ENCODE measurements at regions not wholly inside any gene's neighbourhood (a gene's known extent, or its start where the extent isn't known, plus 50 kb on each side); places are given as distances from the start of the nearest gene placed in this dataset.
"Not testable (repeated sequence)": the region's sequence is repeated elsewhere in the genome, so short reads cannot be mapped to it uniquely, and the experiment has no call there.

DNA sequence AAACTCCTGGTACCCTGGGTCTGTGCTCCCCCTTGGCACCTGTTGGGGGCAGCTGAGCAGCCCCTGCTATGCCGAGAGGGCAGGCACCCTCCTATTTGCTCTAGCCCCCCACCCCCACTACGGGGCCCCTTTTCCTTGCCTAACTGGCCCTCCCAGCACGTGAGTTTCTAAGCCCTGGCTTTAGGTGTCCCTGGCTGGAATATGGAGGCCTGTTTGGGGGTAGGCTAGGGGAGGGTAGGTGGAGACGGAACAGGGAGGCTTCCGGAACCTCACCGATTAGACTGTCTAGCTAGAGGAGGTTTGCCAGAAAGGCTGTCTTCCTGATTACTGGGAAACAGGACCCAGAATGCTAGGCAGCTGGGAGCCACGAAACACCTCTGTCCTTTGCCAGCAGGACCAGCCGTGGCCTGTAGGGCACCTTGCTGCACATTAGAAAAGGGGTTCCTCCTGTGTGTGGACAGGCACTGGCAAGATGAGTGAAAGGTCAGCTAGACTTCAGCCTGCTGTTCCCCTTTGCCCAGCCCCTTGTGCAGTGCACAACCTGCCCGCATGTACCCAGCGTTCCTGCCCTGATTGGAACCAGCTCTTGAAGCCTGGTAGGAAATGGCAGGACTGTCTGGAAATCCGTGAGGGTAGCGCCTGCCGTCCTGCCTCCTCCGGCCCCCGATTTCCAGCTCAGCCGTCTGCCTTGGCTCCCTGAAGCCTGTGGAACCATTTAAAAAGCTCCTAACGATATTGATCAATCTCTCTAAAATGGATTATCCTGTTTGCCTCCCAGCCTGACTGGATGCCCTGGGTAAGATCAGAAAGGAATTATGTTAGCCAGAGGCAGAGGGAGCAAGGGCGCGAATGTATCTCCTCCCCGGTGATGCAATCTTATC is 83.4 kb upstream of the GSE1 start:
- H3K9me3 ChIP-seq (ENCODE audit: low read length): no peaks in the 10 kb centered on the region
- no peaks in the 10 kb centered on the region for H3K27me3 ChIP-seq (ENCODE audit: control insufficient read depth in 1 of 2, insufficient read depth in 2 of 2, low read length in 2 of 2)
- no peak overlapping the region for H3K9ac ChIP-seq (ENCODE audit: low read length)
- H3K4me3 ChIP-seq (ENCODE audit: low read depth in 1 of 2, low read length in 2 of 2): no peak overlapping the region
- no peak overlapping the region for H3K27ac ChIP-seq (ENCODE audit: low read depth, low read length)
- H3K36me3 ChIP-seq (ENCODE audit: insufficient read depth, low read length): no peaks in the 10 kb centered on the region
- H3K4me1 ChIP-seq (ENCODE audit: insufficient read depth, low read length): peaks cover under 1% of the 10 kb centered on the region

DNA sequence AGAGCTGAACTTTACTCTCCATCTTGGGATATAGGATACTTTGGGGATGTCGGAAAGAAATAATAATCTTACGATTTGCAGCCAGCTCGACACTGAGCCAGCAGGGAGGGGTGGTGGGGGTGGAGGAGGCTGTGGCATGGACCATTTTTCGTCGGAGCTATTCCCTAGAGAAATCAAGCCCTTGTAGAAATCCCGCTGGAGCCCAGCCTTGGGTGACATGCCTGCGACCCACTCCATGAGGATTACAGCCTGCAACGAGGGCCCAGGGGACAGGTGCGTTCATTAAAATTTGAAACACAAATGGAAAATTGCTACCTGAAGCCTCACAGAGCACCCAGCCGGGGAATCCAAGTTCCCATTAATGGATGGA is 82.8 kb upstream of the GSE1 start:
- Histone ChIP-seq H3K9ac (ENCODE audit: low read length) (no peak overlapping the region), H3K36me3 (ENCODE audit: insufficient read depth, low read length) (no peaks in the 10 kb centered on the region), H3K4me1 (ENCODE audit: insufficient read depth, low read length) (peaks cover 6% of the 10 kb centered on the region), H3K27me3 (ENCODE audit: control insufficient read depth in 1 of 2, insufficient read depth in 2 of 2, low read length in 2 of 2) (no peaks in the 10 kb centered on the region), H3K27ac (ENCODE audit: low read depth, low read length) (no peak overlapping the region), H3K9me3 (ENCODE audit: low read length) (no peaks in the 10 kb centered on the region), H3K4me3 (ENCODE audit: low read depth in 1 of 2, low read length in 2 of 2) (no peak overlapping the region)

DNA sequence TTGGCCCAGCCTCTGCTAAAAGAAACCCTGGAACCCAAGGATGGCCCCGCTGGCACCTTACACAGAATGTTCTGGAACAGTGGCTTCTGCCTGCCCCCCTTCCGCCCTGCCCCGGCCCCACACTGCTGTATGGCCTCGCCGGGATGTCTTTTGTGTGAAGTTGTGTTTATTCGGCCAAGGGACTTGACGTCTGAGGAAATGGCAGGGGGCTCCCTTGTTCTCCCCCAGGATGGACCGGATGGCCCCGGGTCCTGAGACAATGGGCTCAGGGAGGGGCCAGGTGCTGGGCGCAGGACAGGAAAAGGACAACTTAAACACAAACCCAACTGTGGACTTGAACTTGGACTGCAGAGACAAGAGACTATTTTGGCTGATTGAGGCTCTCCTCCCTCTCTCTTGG is 81.6 kb upstream of the GSE1 start:
- Histone ChIP-seq H3K27ac (ENCODE audit: low read depth, low read length) (peak overlapping the region; percentile 22), H3K27me3 (ENCODE audit: control insufficient read depth in 1 of 2, insufficient read depth in 2 of 2, low read length in 2 of 2) (no peaks in the 10 kb centered on the region), H3K4me1 (ENCODE audit: insufficient read depth, low read length) (peaks cover 17% of the 10 kb centered on the region), H3K4me3 (ENCODE audit: low read depth in 1 of 2, low read length in 2 of 2) (no peak overlapping the region), H3K36me3 (ENCODE audit: insufficient read depth, low read length) (no peaks in the 10 kb centered on the region), H3K9ac (ENCODE audit: low read length) (no peak overlapping the region), H3K9me3 (ENCODE audit: low read length) (no peaks in the 10 kb centered on the region)

DNA sequence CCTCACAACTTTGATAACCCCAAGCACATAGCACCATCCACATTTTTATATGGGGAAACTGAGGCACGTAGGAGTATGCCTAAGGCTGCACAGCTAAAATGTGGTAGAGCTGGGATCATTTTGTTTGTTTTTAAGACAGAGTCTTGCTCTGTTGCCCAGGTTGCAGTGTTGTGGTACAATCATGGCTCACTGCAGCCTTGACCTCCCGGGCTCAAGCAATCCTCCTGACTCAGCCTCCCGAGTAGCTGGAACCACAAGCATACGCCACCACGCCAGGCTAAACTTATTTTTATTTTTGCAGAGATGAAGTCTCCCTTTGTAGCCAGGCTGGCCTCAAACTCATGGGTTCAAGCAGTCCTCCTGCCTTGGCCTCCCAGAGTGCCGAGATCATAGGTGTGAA is 81.0 kb upstream of the GSE1 start:
- H3K9ac ChIP-seq (ENCODE audit: low read length): no peak overlapping the region
- no peak overlapping the region for H3K27ac ChIP-seq (ENCODE audit: low read depth, low read length)
- H3K36me3 ChIP-seq (ENCODE audit: insufficient read depth, low read length): no peaks in the 10 kb centered on the region
- H3K4me1 ChIP-seq (ENCODE audit: insufficient read depth, low read length): peaks cover 24% of the 10 kb centered on the region
- no peaks in the 10 kb centered on the region for H3K9me3 ChIP-seq (ENCODE audit: low read length)
- H3K4me3 ChIP-seq (ENCODE audit: low read depth in 1 of 2, low read length in 2 of 2): no peak overlapping the region
- H3K27me3 ChIP-seq (ENCODE audit: control insufficient read depth in 1 of 2, insufficient read depth in 2 of 2, low read length in 2 of 2): no peaks in the 10 kb centered on the region

DNA sequence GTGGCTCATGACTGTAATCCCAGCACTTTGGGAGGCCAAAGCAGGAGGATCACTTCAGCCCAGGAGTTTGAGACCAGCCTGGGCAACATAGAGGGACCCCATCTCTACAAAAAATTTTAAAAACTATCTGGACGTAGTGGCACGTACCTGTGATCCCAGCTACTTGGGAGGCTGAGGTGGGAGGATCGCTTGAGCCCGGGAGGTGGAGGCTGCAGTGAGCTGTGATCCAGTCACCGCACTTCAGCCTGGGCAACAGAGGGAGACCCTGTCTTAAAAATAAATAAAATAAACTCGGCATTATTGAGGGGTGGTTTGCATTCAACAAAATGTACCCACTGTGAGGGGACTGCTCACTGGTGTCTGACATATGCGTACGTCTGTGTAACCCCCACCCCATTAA is 79.5 kb upstream of the GSE1 start:
- H3K9ac ChIP-seq (ENCODE audit: low read length); H3K4me3 ChIP-seq (ENCODE audit: low read depth in 1 of 2, low read length in 2 of 2); H3K9me3 ChIP-seq (ENCODE audit: low read length); H3K36me3 ChIP-seq (ENCODE audit: insufficient read depth, low read length); H3K27me3 ChIP-seq (ENCODE audit: control insufficient read depth in 1 of 2, insufficient read depth in 2 of 2, low read length in 2 of 2): not testable (repeated sequence)
- H3K27ac ChIP-seq (ENCODE audit: low read depth, low read length): peak overlapping the region; percentile 59
- H3K4me1 ChIP-seq (ENCODE audit: insufficient read depth, low read length): peaks cover 36% of the 10 kb centered on the region

DNA sequence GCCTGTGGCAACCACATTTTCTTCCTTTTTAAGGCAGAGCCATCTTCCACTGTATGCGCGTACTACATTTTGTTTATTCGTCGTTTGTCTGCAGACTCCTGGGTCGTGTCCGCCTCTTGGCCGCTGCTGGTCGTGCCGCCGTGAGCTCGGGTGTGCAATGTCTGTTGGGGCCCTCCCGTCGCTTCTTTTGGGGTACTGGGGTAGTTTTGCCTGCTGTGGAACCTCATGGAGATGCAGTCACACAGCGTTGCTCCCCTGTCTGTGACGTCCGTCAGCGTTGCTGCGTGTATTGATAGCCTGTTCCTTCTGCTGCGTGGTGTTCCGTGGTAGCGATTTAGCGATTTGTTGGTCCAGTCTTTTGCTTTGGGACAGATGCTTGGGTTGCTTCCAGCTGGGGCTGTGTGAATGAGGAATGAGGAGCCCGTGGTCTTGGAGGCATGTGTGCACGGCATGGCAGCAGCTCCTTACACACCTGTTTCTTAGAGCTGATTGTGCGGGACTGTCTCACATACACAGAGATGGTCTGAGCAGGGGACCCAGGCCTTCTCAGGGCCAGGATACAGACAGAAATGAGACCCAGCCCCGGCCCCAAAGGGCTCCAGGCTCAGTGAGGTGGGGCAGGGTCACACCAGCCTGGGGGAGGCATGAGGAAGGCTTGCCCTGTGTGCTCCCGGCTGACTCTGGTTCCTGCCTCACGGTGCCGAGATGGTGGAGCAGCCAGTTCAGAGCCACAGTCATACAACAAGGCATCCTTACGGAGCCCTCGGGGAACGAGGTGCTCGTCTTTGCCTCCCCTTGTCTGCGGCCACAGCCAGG is 78.4 kb upstream of the GSE1 start:
- H3K9me3 ChIP-seq (ENCODE audit: low read length): peaks cover 3% of the 10 kb centered on the region
- H3K27ac ChIP-seq (ENCODE audit: low read depth, low read length): peak overlapping the region; percentile 92
- peaks cover 36% of the 10 kb centered on the region for H3K4me1 ChIP-seq (ENCODE audit: insufficient read depth, low read length)

DNA sequence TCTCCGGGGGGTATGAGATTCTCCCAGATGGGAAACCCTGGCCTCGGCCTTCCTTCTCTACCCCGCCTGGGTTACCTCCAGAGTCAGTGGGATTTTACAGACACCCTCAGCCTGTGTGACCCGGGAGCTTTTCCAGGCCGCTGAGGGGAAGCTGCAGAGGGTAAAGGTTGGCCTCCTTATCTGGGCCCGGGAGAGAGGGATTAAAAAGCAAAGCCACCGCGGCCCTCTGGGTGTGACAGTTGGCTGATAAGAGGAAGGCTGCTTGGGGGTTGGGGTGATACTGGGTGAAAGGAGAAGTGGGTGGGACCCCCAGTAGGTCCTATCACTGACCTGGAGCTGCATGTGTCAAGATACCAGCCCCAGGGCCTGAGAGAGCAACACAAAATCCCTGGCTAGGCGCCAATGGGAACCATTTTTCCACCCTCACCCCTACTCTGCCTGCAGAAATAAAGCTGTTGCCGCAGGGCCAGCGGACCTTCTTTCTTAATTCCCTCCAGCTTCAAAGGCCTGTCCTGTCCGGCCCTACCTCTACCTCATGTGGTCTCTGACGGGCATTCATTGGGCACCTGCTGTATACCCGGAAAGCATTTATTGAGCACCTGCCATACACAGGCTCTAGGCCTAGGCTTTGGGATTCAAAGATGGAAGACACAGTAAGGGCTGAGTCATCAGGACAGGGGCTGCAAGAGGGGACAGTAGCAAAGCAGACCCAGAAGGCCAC is 77.6 kb upstream of the GSE1 start:
- H3K27ac ChIP-seq (ENCODE audit: low read depth, low read length): peak overlapping the region; percentile 92

More for the DNA sequence above, 78.4 kb upstream of the GSE1 start:
- no peaks in the 10 kb centered on the region for H3K27me3 ChIP-seq (ENCODE audit: control insufficient read depth in 1 of 2, insufficient read depth in 2 of 2, low read length in 2 of 2)
- H3K36me3 ChIP-seq (ENCODE audit: insufficient read depth, low read length): peaks cover 6% of the 10 kb centered on the region
- peak overlapping the region; percentile 72 for H3K9ac ChIP-seq (ENCODE audit: low read length)
- H3K4me3 ChIP-seq (ENCODE audit: low read depth in 1 of 2, low read length in 2 of 2): peak overlapping the region; percentile 41 to 59

DNA sequence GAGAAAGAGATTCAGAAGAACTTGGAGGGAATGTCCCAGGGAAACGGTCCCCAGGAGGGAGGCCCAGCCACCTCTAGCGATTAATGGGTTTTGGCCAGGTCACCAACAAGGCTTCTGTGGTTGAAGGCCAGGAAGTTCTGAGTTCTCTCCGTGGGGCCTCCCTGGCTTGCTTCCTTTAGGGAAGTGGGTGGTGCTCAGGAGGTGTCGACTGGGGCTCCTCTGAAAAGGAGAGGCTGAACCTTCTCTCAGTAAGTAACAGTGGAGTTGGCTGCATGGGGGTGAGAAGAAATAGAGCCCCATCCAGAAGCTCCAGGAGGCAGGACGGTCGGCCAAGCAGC is 77.1 kb upstream of the GSE1 start:
- H3K36me3 ChIP-seq (ENCODE audit: insufficient read depth, low read length): peaks cover 9% of the 10 kb centered on the region
- no peaks in the 10 kb centered on the region for H3K27me3 ChIP-seq (ENCODE audit: control insufficient read depth in 1 of 2, insufficient read depth in 2 of 2, low read length in 2 of 2)
- peaks cover 4% of the 10 kb centered on the region for H3K9me3 ChIP-seq (ENCODE audit: low read length)
- H3K4me1 ChIP-seq (ENCODE audit: insufficient read depth, low read length): peaks cover 36% of the 10 kb centered on the region
- H3K4me3 ChIP-seq (ENCODE audit: low read depth in 1 of 2, low read length in 2 of 2): peak overlapping the region in 1 of 2 donors; percentile 59
- peak overlapping the region; percentile 92 for H3K27ac ChIP-seq (ENCODE audit: low read depth, low read length)
- peak overlapping the region; percentile 11 for H3K9ac ChIP-seq (ENCODE audit: low read length)

More for the DNA sequence above, 77.6 kb upstream of the GSE1 start:
- H3K27me3 ChIP-seq (ENCODE audit: control insufficient read depth in 1 of 2, insufficient read depth in 2 of 2, low read length in 2 of 2): no peaks in the 10 kb centered on the region
- peak overlapping the region; percentile 72 for H3K9ac ChIP-seq (ENCODE audit: low read length)
- H3K4me3 ChIP-seq (ENCODE audit: low read depth in 1 of 2, low read length in 2 of 2): peak overlapping the region in 1 of 2 donors; percentile 59
- H3K36me3 ChIP-seq (ENCODE audit: insufficient read depth, low read length): peaks cover 9% of the 10 kb centered on the region
- H3K9me3 ChIP-seq (ENCODE audit: low read length): peaks cover 4% of the 10 kb centered on the region
- H3K4me1 ChIP-seq (ENCODE audit: insufficient read depth, low read length): peaks cover 36% of the 10 kb centered on the region

DNA sequence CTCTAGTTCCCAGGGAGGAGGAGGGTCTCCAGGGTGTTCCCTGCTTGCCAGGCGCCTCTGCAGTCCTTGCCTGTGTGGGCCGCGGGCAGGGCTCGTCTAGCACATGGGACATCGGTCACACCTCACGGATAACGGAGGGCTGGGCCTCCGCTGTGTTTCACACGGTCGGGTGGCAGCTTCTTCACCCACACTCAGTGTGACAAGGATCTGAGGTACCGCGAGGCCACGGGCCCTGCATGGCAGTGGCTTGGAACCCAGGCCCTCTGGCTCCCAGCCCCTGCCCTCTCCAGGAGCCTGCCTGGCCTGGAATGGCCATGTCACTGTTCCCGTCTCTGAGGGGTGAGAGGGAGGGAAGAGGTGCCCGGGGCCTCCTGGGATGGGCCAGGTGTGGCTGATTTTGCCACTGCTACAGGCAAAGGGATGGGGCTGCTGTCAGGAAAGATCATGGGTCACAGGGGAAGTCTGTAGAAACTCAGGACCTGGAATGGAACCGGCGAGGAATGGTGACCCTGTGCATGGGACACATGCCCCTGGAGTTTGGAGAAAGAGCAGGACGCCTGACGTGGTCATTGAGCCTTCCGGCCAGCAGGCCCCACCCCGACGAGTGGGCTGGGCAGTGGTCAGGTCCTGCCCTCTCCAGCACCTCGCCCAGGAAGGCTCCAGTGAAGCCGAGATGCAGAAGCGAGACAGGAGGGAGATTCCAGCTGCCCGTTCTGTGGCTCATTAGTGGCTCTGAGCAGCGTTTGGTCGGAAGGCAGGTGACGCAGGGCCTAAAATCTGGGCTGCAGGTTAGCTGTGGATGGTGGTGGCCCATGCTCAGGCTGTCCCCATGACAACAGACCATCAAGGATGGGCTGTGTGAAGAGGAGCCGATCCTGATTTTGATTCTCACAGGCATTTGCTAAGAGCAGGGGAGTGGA is 76.5 kb upstream of the GSE1 start:
- Histone ChIP-seq H3K36me3 (ENCODE audit: insufficient read depth, low read length) (peaks cover 9% of the 10 kb centered on the region), H3K4me1 (ENCODE audit: insufficient read depth, low read length) (peaks cover 40% of the 10 kb centered on the region), H3K4me3 (ENCODE audit: low read depth in 1 of 2, low read length in 2 of 2) (no peak overlapping the region), H3K27ac (ENCODE audit: low read depth, low read length) (peak overlapping the region; percentile 92), H3K9me3 (ENCODE audit: low read length) (peaks cover 4% of the 10 kb centered on the region), H3K9ac (ENCODE audit: low read length) (peak overlapping the region; percentile 11), H3K27me3 (ENCODE audit: control insufficient read depth in 1 of 2, insufficient read depth in 2 of 2, low read length in 2 of 2) (no peaks in the 10 kb centered on the region)

DNA sequence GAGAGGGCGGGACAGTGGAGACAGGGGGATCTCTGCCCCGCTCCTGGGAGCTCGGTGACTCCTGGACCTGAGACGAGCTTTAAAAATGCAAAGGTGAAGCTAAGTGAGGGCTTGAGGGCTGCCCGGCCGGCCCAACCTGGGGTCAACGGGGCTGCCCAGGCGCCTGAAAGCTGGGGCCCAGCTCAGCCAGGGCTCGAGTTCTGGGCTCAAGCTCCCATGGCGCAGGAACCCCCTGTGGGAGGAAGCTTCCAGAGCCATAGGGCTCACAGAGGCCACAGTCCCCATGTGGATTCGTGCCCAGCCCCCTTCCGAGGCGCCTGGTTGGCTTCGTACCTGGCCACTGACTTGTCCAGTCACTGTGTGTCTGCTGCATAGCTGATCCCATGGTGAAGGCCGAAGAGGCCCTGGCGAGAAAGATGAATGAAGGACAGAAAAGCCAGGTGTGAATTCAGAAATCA is 75.8 kb upstream of the GSE1 start:
- Histone ChIP-seq H3K27me3 (ENCODE audit: control insufficient read depth in 1 of 2, insufficient read depth in 2 of 2, low read length in 2 of 2) (no peaks in the 10 kb centered on the region), H3K9ac (ENCODE audit: low read length) (peak overlapping the region; percentile 11), H3K4me1 (ENCODE audit: insufficient read depth, low read length) (peaks cover 47% of the 10 kb centered on the region), H3K9me3 (ENCODE audit: low read length) (peaks cover 4% of the 10 kb centered on the region), H3K4me3 (ENCODE audit: low read depth in 1 of 2, low read length in 2 of 2) (no peak overlapping the region), H3K27ac (ENCODE audit: low read depth, low read length) (peak overlapping the region; percentile 92), H3K36me3 (ENCODE audit: insufficient read depth, low read length) (peaks cover 9% of the 10 kb centered on the region)
